22Rv1 (cell line): ENCODE measurements at regions not wholly inside any gene's neighbourhood (a gene's known extent, or its start where the extent isn't known, plus 50 kb on each side); places are given as distances from the start of the nearest gene placed in this dataset.

Source experiments
- H3K27ac ChIP-seq: fragments of 450-650 bp; 2 replicates; pipeline ENCODE4 v1.5.1; 2017
- CTCF ChIP-seq: fragments of 450-650 bp; IDR thresholded peaks from 2 replicates; pipeline ENCODE4 v1.5.1; 2017; ENCODE audit warnings: mild to moderate bottlenecking
- ZFX ChIP-seq: fragments of 450-650 bp; IDR thresholded peaks from 2 replicates; pipeline ENCODE4 v1.6.1; 2017; ENCODE audit warnings: antibody characterized with exemption, borderline replicate concordance

- TF ChIP-seq ZFX (no peak), CTCF (no peak)
- no peak overlapping the region for H3K27ac ChIP-seq
Measured at GRCh38 chr1:214124281-214124805, 136.6 kb downstream of the PROX1 start.

- TF ChIP-seq CTCF, result no peak
- TF ChIP-seq ZFX, result no peak
- no peak overlapping the region for H3K27ac ChIP-seq
Measured at GRCh38 chr1:214124915-214125314, 137.1 kb downstream of the PROX1 start.

GRCh38 chr1:214125819-214126218 lies 138.0 kb downstream of the PROX1 start:
- TF ChIP-seq ZFX (no peak), CTCF (no peak)

GRCh38 chr1:214126697-214127146 lies 138.9 kb downstream of the PROX1 start:
- no peak overlapping the region for H3K27ac ChIP-seq
- TF ChIP-seq CTCF (no peak), ZFX (no peak)

More at GRCh38 chr1:214125819-214126218, 138.0 kb downstream of the PROX1 start:
- no peak overlapping the region for H3K27ac ChIP-seq

DNA sequence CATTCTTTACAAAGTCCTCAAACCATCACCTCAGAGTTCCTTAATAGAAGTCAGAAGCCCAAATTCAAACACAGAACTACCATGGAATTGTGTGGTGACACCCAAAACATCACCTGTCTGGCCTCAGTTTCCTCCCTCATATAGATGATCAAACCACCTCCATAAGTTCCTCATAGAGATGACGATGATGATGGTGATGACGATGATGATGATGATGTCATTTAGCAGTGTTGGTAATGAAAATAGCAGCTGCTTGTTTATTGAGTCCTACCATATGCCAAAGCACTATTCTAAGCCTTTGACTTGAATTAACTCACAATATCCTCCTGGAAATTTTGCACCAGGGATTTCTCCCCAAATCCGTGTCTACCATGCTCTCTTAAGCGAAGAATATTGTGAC lies 139.9 kb downstream of the PROX1 start:
- TF ChIP-seq ZFX (no peak), CTCF (no peak)

DNA sequence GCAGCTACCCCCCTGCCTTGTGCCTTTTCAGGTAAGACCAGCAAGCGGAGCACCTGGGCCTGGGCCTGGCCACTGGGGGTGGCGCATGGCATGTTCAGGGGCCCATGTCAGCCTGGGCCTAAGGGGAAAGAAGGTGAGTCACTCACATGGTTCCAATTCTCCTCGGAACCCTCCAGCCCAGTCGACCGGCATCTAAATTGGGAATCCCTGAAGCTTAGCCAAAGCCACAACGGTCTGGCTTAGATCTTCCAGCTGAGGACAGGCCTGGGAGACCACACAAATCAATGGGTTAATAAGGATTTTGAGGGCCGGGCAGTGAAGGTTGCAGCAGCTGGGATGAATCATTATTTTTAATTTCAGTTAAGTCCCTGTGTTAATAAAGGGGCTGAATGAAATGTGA lies 145.1 kb upstream of the SMYD2 start:
- H3K27ac ChIP-seq, result no peak overlapping the region
- no peak for TF ChIP-seq CTCF
- no peak for TF ChIP-seq ZFX

More for the DNA sequence above, 139.9 kb downstream of the PROX1 start:
- no peak overlapping the region for H3K27ac ChIP-seq

DNA sequence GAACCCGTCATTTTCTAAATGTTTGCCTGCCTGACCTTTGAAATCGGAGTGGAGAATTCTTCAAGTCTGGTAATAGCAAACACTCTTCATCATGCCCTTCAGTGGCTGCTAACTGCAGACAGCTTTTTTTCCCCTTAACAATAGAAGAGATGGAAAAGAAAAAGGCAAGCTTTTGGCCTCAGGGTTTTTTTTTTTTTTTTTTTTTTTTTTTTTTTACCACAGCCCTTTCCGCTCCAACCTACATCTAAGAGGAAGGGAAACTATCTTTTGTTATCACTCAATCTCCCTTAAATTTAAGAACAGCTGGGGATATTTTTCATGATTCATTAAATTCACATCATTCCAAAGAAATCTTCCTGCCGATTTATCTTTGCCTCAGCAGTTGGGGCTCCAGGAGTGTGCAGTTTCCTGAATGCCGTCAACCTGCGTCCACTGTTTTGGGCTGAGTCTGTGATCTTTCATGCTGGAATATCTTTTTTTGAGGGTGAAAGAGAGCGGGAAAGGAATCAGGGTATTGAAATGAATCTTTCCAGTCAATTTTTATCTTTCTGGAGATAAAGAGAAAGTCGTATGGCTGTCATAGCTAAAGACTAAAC lies 144.5 kb upstream of the SMYD2 start:
- no peak for TF ChIP-seq CTCF
- no peak for TF ChIP-seq ZFX
- H3K27ac ChIP-seq, result no peak overlapping the region
